Nephron progenitor cell (in vitro differentiated cells): ENCODE measurements at regions not wholly inside any gene's neighbourhood (a gene's known extent, or its start where the extent isn't known, plus 50 kb on each side); places are given as distances from the start of the nearest gene placed in this dataset.

Source experiments
- DNase-seq: peaks from one replicate; pipeline ENCODE4 v3.0.0; 2021
- H3K27ac Mint-ChIP-seq: 2 replicates; pipeline ENCODE4 v1.8.0; 2021; ENCODE audit warnings: mild to moderate bottlenecking, moderate library complexity, mixed read lengths
- H3K27me3 Mint-ChIP-seq: 2 replicates; pipeline ENCODE4 v1.8.0; 2021; ENCODE audit warnings: mild to moderate bottlenecking, low read depth, mixed read lengths; ENCODE audit not compliant: poor library complexity
- H3K36me3 Mint-ChIP-seq: 2 replicates; pipeline ENCODE4 v1.8.0; 2021; ENCODE audit warnings: low read depth, mixed read lengths
- H3K4me1 Mint-ChIP-seq: 2 replicates; pipeline ENCODE4 v1.8.0; 2021; ENCODE audit warnings: mixed read lengths
- H3K4me3 Mint-ChIP-seq: 2 replicates; pipeline ENCODE4 v1.8.0; 2021; ENCODE audit warnings: mild to moderate bottlenecking, moderate library complexity, mixed read lengths
- H3K9me3 Mint-ChIP-seq: 2 replicates; pipeline ENCODE4 v1.8.0; 2021; ENCODE audit warnings: mild to moderate bottlenecking, moderate library complexity, mixed read lengths
- CTCF ChIP-seq: fragments of 200-600 bp; sonication (generic); IDR thresholded peaks from 2 replicates; pipeline ENCODE4 v1.5.0; 2021; ENCODE audit warnings: antibody characterized with exemption

GRCh38 chr2:180677930-180678624, 302.3 kb upstream of the UBE2E3 start:
- Mint-ChIP-seq H3K4me3 (no peak overlapping the region), H3K27ac (no peak overlapping the region), H3K36me3 (no peaks in the 10 kb centered on the region), H3K9me3 (no peaks in the 10 kb centered on the region), H3K27me3 (no peaks in the 10 kb centered on the region), H3K4me1 (peaks cover 16% of the 10 kb centered on the region)
- TF ChIP-seq CTCF, result no peak
- DNase-seq, result no peak

- H3K9me3 Mint-ChIP-seq, result no peaks in the 10 kb centered on the region
- H3K27ac Mint-ChIP-seq, result no peak overlapping the region
- H3K4me1 Mint-ChIP-seq, result peaks cover 17% of the 10 kb centered on the region
- H3K27me3 Mint-ChIP-seq, result no peaks in the 10 kb centered on the region
- H3K36me3 Mint-ChIP-seq, result no peaks in the 10 kb centered on the region
- no peak overlapping the region for H3K4me3 Mint-ChIP-seq
- no peak for DNase-seq
- no peak for TF ChIP-seq CTCF
Observed at GRCh38 chr2:180677200-180677599, 303.2 kb upstream of the UBE2E3 start.

- Mint-ChIP-seq H3K36me3 (no peaks in the 10 kb centered on the region), H3K27me3 (no peaks in the 10 kb centered on the region), H3K27ac (no peak overlapping the region)
Observed at GRCh38 chr2:180676520-180677025, 303.8 kb upstream of the UBE2E3 start.

GRCh38 chr2:180675170-180675569, 305.2 kb upstream of the UBE2E3 start:
- H3K4me3 Mint-ChIP-seq, result no peak overlapping the region
- H3K27me3 Mint-ChIP-seq, result no peaks in the 10 kb centered on the region
- no peaks in the 10 kb centered on the region for H3K9me3 Mint-ChIP-seq
- peaks cover 25% of the 10 kb centered on the region for H3K4me1 Mint-ChIP-seq
- DNase-seq, result no peak
- TF ChIP-seq CTCF, result no peak
- no peak overlapping the region for H3K27ac Mint-ChIP-seq
- H3K36me3 Mint-ChIP-seq, result no peaks in the 10 kb centered on the region

More at GRCh38 chr2:180676520-180677025, 303.8 kb upstream of the UBE2E3 start:
- TF ChIP-seq CTCF, result no peak
- DNase-seq, result no peak
- H3K4me3 Mint-ChIP-seq, result no peak overlapping the region
- H3K9me3 Mint-ChIP-seq, result no peaks in the 10 kb centered on the region
- peaks cover 17% of the 10 kb centered on the region for H3K4me1 Mint-ChIP-seq

GRCh38 chr2:180672377-180672776, 308.0 kb upstream of the UBE2E3 start:
- TF ChIP-seq CTCF, result no peak
- Mint-ChIP-seq H3K36me3 (no peaks in the 10 kb centered on the region), H3K27me3 (peaks cover 5% of the 10 kb centered on the region), H3K27ac (no peak overlapping the region), H3K4me3 (no peak overlapping the region), H3K9me3 (no peaks in the 10 kb centered on the region), H3K4me1 (peaks cover 30% of the 10 kb centered on the region)
- no peak for DNase-seq
